ENCODE measurements at regions not wholly inside any gene's neighbourhood (a gene's known extent, or its start where the extent isn't known, plus 50 kb on each side); places are given as distances from the start of the nearest gene placed in this dataset.

DNA sequence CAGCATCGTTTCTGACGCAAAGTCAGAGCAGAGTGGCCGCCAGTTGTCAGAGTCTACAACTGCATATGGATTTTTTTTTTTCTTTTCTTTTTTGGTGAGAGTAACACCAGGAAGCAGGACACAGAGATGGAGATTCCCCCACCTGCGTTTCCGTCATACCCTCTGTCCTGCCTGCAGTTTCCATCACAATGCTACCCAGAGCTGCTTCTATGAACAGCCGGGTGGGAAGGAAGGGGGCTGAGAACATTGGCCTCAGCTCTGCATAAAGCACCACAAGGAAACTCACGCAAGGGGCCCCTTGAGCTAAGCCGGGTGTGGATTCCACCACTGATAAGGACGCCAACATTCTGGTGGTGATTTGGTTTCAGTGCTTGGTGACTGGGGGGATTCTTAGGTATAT lies 183.5 kb upstream of the AFDN start:
- no peak overlapping the region for H3K4me2 ChIP-seq (ENCODE audit: low read length)
- H3K36me3 ChIP-seq (ENCODE audit: insufficient read depth, low read length): no peaks in the 10 kb centered on the region
- H3K27me3 ChIP-seq (ENCODE audit: control insufficient read depth, insufficient read depth, low read length): no peaks in the 10 kb centered on the region
- no peaks in the 10 kb centered on the region for H3K4me1 ChIP-seq (ENCODE audit: control insufficient read depth, insufficient read depth, low read length)
- H3K9ac ChIP-seq (ENCODE audit: low read depth, low read length): no peak overlapping the region
- no peak overlapping the region for H3K4me3 ChIP-seq (ENCODE audit: low read length)
- H3K9me3 ChIP-seq (replicated peaks; ENCODE audit: low read length): peaks cover 8% of the 10 kb centered on the region

DNA sequence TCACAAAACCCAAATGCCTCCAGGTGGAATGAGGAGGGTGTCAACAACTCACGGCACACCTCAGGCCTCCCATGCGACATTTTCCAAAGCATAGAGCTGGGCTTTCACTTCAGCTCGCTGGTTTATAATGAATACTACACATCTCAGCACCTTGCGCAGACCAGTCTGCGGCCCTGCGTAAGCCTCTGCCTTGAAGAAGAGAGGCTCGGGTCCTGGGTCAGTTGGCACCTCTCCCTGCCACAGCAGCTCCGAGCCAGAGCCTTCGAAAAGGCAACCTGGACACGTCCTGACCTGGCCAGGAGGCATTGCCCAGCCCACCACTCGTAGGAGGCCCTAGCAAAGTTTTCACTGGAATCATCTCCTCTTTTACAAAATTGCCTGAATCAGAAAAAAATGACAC lies 183.0 kb upstream of the AFDN start:
- Histone ChIP-seq H3K27me3 (ENCODE audit: control insufficient read depth, insufficient read depth, low read length) (no peaks in the 10 kb centered on the region), H3K4me2 (ENCODE audit: low read length) (no peak overlapping the region), H3K9ac (ENCODE audit: low read depth, low read length) (no peak overlapping the region), H3K4me1 (ENCODE audit: control insufficient read depth, insufficient read depth, low read length) (no peaks in the 10 kb centered on the region), H3K9me3 (replicated peaks; ENCODE audit: low read length) (peaks cover 9% of the 10 kb centered on the region), H3K36me3 (ENCODE audit: insufficient read depth, low read length) (no peaks in the 10 kb centered on the region), H3K4me3 (ENCODE audit: low read length) (no peak overlapping the region)

DNA sequence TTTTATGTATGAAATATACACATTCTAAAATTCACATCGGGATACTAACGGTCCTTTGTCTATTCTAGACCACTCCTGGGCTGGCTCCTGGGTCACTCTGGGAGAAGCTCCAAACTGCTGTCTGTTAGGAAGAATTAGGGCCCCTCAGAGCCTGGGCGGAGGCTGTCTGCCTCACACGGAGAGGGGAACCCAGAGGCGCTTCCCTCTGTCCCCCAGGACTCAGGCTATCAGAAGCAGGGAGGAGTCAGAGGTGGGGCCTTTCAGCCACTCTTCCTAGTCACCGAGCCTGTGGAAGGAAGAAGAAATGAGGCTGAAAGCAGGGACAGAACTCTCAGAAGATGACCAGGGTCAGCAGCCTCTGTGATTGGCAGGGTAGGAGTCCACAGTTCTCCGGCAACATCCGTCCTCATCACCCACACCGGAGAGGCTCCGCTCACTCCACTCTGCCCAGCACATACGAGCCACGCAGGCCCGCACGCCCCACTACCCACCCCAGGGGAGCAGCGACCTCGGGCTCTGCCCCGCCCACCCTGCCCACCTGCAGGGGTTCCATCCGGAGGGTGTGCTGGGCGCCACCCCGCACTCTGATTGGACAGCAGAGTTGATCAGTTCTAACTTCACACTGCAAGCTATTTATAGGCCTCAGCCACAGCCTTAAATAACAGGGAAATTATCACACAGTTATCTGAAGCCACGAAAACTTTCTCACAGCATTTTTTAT lies 182.1 kb upstream of the AFDN start:
- Histone ChIP-seq H3K9me3 (replicated peaks; ENCODE audit: low read length) (peaks cover 10% of the 10 kb centered on the region), H3K27me3 (ENCODE audit: control insufficient read depth, insufficient read depth, low read length) (no peaks in the 10 kb centered on the region), H3K36me3 (ENCODE audit: insufficient read depth, low read length) (no peaks in the 10 kb centered on the region), H3K4me1 (ENCODE audit: control insufficient read depth, insufficient read depth, low read length) (no peaks in the 10 kb centered on the region), H3K4me3 (ENCODE audit: low read length) (no peak overlapping the region), H3K9ac (ENCODE audit: low read depth, low read length) (no peak overlapping the region), H3K4me2 (ENCODE audit: low read length) (no peak overlapping the region)

DNA sequence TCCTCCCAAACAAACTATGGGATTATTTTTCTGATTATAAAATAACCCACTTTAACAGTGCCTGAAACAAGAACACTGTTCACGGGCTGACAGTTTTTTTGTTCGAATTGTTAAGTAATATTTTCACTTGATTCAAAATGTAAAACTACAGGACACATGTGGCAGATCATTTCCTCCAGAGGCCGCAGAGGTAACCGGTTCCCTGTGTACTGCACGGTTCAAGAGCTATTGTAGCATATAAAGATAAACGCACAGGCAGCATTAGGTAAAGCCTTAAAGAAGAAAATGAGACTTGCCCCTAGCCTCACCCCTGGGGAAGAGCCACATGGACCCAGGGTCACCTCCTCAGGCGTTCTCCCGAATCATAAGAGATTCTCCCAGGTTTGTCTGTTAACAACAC lies 181.3 kb upstream of the AFDN start:
- Histone ChIP-seq H3K4me2 (ENCODE audit: low read length) (no peak overlapping the region), H3K4me3 (ENCODE audit: low read length) (no peak overlapping the region), H3K4me1 (ENCODE audit: control insufficient read depth, insufficient read depth, low read length) (no peaks in the 10 kb centered on the region), H3K9ac (ENCODE audit: low read depth, low read length) (no peak overlapping the region), H3K36me3 (ENCODE audit: insufficient read depth, low read length) (no peaks in the 10 kb centered on the region), H3K27me3 (ENCODE audit: control insufficient read depth, insufficient read depth, low read length) (no peaks in the 10 kb centered on the region), H3K9me3 (replicated peaks; ENCODE audit: low read length) (peaks cover 13% of the 10 kb centered on the region)

DNA sequence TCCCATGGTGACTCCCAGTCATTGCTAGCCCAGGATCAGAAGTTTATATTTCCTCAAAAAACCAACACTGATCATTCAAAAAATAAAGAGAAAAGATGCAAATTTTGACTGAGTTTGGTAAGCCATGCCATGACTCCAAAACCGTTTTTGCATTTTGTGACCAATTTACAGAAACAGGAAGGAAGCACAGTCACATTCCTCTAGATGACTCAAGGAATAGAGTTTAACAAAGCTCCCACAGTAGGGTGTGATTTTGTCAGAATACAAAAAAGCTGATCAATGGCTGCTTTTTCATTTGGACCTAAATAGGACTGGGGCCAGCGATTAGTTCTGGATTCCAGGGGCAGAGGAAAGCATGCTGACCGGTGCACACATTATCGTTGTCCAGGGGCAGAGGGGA lies 179.4 kb upstream of the AFDN start:
- Histone ChIP-seq H3K27me3 (ENCODE audit: control insufficient read depth, insufficient read depth, low read length) (no peaks in the 10 kb centered on the region), H3K36me3 (ENCODE audit: insufficient read depth, low read length) (no peaks in the 10 kb centered on the region), H3K4me3 (ENCODE audit: low read length) (no peak overlapping the region), H3K4me1 (ENCODE audit: control insufficient read depth, insufficient read depth, low read length) (no peaks in the 10 kb centered on the region), H3K9ac (ENCODE audit: low read depth, low read length) (no peak overlapping the region), H3K4me2 (ENCODE audit: low read length) (no peak overlapping the region), H3K9me3 (replicated peaks; ENCODE audit: low read length) (peaks cover 23% of the 10 kb centered on the region)

DNA sequence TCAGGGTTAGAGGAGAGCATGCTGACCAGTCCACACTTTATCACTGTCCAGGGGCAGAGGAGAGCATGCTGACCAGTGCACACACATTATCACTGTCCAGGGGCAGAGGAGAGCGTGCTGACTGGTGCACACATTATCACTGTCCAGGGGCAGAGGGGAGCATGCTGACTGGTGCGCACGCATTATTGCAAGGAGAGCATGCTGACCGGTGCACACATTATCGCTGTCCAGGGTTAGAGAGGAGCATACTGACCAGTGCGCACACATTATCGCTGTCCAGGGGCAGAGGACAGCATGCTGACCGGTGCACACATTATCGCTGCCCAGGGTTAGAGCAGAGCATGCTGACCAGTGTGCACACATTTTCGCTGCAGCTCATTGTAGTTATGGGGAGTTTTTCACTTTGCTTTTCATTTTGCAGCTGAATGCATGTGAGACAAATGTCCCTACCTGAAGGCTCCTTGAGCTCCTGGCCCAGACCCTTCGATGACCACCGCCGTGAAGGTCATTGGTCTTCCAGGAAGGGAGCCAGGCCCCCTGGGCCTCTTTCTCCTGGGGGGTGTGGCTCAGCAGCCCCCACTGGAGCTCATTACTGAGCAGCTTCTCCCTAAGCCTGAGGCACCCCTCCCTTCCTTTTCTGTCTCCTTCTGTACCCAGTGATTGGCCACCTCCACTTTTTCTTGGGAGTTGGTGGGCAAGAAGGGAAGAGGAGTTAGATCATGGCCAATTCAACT lies 178.8 kb upstream of the AFDN start:
- H3K4me3 ChIP-seq (ENCODE audit: low read length): no peak overlapping the region
- H3K36me3 ChIP-seq (ENCODE audit: insufficient read depth, low read length): no peaks in the 10 kb centered on the region
- H3K4me2 ChIP-seq (ENCODE audit: low read length): no peak overlapping the region
- peaks cover 28% of the 10 kb centered on the region for H3K9me3 ChIP-seq (replicated peaks; ENCODE audit: low read length)
- no peaks in the 10 kb centered on the region for H3K4me1 ChIP-seq (ENCODE audit: control insufficient read depth, insufficient read depth, low read length)
- H3K9ac ChIP-seq (ENCODE audit: low read depth, low read length): no peak overlapping the region
- no peaks in the 10 kb centered on the region for H3K27me3 ChIP-seq (ENCODE audit: control insufficient read depth, insufficient read depth, low read length)

DNA sequence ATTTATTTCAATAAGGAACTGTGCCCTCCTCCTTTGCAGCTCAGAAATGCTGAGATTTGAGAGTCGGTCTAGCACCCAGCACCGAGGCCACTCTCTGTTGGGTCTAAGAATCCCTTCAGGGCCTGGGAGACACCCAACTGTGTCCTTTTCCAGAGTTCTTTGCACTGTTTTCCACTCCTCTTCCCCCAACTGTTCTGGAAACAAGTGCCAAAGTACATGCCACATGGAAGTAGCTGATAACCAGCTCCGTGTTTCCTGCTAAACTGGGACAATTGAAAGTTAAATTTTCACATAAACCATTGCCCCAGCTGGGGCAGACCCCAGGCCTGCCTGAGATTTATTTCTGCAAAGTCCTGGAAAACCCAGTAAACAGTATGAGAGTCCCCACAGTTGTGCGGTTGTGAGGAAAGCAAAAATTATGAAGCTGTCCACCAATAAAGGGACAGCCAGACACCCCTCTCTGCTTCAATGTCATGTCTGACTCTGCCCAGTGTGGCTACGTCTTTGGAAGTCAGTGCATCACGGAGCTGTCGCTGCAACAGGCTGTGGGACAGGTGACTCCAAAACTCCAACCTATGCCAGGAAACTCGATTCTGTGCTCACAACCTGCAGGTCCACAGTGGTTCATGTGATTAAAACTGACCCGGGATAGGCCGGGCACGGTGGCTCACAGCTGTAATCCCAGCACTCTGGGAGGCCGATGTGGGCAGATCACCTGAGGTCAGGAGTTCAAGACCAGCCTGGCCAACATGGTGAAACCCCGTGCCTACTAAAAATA lies 178.0 kb upstream of the AFDN start:
- Histone ChIP-seq H3K4me3 (ENCODE audit: low read length) (no peak overlapping the region), H3K27me3 (ENCODE audit: control insufficient read depth, insufficient read depth, low read length) (no peaks in the 10 kb centered on the region), H3K36me3 (ENCODE audit: insufficient read depth, low read length) (no peaks in the 10 kb centered on the region), H3K9me3 (replicated peaks; ENCODE audit: low read length) (peaks cover 31% of the 10 kb centered on the region), H3K9ac (ENCODE audit: low read depth, low read length) (no peak overlapping the region), H3K4me1 (ENCODE audit: control insufficient read depth, insufficient read depth, low read length) (no peaks in the 10 kb centered on the region), H3K4me2 (ENCODE audit: low read length) (no peak overlapping the region)

DNA sequence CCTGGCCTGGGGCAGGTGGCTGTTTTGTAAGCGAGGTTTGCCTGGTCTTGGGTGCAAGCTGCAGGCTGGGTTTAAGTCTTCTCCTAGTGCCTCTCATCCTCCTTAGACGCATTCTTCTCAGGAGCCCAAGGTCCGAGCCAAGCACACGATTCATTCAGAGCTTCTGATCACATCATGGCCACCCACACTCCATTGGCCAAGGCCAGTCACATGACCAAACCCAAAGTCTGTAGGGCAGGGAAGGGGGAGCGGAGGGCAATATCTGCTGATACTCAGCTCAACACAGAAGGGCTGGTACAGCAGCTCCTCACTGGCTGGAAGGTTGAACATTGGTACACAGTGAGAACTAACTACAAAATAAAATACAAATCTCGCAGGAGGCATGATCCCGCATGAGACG lies 177.2 kb upstream of the AFDN start:
- Histone ChIP-seq H3K4me1 (ENCODE audit: control insufficient read depth, insufficient read depth, low read length) (no peaks in the 10 kb centered on the region), H3K36me3 (ENCODE audit: insufficient read depth, low read length) (no peaks in the 10 kb centered on the region), H3K9ac (ENCODE audit: low read depth, low read length) (no peak overlapping the region), H3K4me3 (ENCODE audit: low read length) (no peak overlapping the region), H3K4me2 (ENCODE audit: low read length) (no peak overlapping the region), H3K9me3 (replicated peaks; ENCODE audit: low read length) (peaks cover 31% of the 10 kb centered on the region), H3K27me3 (ENCODE audit: control insufficient read depth, insufficient read depth, low read length) (no peaks in the 10 kb centered on the region)

DNA sequence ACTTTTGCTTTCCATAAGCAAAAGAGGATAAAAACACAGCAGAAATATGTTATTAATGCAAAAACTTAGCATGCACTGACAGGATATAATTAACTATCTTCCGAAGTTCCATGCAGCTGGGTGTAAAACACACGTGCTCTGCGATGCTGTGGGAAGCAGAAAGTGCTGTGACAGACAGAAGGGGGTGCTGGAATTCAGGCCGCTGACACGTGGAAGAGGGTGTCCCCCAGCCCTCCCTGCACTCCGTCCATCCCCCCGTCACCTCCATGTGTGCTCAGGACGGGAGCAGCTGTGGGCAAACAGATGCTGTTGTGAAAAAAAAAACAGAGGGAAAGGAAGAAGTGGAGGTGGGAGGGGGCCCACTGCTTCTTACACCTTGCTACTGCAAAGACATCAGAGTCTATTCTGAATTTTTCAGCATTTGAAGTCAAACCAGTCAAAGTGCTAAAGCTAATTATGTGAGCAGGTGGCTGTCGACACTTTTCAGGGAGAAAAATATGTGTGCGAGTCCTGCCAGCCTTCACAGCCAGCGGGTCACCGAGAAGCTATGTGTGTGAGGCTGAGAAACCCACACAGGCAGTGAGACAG lies 175.9 kb upstream of the AFDN start:
- Histone ChIP-seq H3K9me3 (replicated peaks; ENCODE audit: low read length) (peaks cover 37% of the 10 kb centered on the region), H3K9ac (ENCODE audit: low read depth, low read length) (no peak overlapping the region), H3K4me2 (ENCODE audit: low read length) (no peak overlapping the region), H3K36me3 (ENCODE audit: insufficient read depth, low read length) (no peaks in the 10 kb centered on the region), H3K4me3 (ENCODE audit: low read length) (no peak overlapping the region), H3K27me3 (ENCODE audit: control insufficient read depth, insufficient read depth, low read length) (no peaks in the 10 kb centered on the region), H3K4me1 (ENCODE audit: control insufficient read depth, insufficient read depth, low read length) (no peaks in the 10 kb centered on the region)

DNA sequence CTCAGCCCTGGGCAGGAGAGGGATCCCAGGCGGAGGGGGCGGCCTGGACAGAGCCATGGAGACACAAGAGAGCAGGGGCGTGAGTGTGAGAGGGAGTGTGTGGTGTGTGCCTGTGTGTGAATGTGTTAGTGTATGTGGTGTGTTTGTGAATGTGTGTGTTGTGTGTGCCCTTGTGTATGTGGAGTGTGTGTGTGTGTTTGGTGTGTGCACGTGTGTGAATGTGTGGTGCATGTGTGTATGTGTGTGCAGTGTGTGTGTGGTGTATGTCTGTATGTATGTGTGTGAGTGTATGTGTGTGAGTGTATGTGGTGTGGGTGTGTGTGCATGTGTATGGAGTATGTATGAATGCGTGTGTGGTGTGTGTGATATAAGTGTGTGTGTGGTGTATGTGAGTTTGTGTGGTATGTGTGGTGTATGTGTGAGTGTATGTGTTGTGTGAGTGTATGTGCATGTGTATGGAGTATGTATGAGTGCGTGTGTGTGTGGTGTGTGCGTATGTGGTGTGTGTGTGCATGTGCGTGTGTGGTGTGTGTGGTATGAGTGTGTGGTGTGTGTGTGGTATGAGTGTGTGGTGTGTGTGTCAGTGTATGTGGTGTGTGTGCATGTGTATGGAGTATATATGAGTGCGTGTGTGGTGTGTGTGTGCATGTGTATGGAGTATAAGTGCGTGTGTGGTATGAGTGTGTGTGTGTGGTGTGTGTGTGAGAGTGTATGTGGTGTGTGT lies 175.2 kb upstream of the AFDN start:
- Histone ChIP-seq H3K36me3 (ENCODE audit: insufficient read depth, low read length) (no peaks in the 10 kb centered on the region), H3K4me2 (ENCODE audit: low read length) (no peak overlapping the region), H3K4me1 (ENCODE audit: control insufficient read depth, insufficient read depth, low read length) (no peaks in the 10 kb centered on the region), H3K9ac (ENCODE audit: low read depth, low read length) (no peak overlapping the region), H3K9me3 (replicated peaks; ENCODE audit: low read length) (peaks cover 37% of the 10 kb centered on the region), H3K4me3 (ENCODE audit: low read length) (no peak overlapping the region), H3K27me3 (ENCODE audit: control insufficient read depth, insufficient read depth, low read length) (no peaks in the 10 kb centered on the region)
